HuH-7.5 (cell line): ENCODE measurements at regions not wholly inside any gene's neighbourhood (a gene's known extent, or its start where the extent isn't known, plus 50 kb on each side); places are given as distances from the start of the nearest gene placed in this dataset.

Experiments used
- DNase-seq: peaks from one replicate; pipeline ENCODE4 v3.0.0; 2011; ENCODE audit warnings: low spot score

DNA sequence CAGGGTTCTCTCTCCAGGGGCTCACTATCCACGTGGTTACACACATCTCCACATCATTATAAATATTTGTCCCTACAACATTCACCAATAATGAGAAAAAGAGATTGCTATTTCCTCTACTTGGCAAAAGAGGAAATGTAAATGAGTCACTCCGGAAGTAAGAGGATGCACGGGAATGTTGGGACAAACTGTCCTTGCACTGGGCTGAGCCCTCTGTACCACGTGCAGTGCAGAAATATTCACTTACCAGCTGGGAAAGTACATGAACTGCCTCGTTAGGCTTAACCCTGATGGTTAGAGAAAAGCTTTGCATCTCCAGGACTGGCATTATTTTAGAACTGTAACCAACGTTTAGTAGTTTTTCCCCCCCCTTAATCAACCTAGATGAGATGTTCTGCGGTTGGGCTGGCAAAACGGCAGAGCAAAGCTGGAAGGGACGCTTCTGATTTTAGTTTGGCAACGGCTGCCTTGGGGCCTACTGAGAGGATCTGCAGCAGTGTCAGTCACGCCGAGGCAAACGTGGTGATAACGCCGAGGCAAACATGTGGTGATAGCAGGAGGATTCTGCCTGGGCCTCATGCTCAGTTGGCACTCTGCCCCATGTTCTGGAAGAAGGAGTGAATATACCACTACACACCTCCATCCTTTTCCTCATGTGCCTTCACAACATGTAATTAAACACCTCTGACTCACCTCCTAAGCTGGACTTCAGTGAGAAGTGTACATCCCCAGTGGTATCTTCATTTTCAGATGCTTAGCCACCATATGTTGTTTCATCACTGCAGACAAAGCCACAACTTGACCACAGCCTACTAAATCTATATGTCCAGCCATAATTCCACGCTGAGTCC lies 661.4 kb upstream of the KLF4 start:
- no peak for DNase-seq

DNA sequence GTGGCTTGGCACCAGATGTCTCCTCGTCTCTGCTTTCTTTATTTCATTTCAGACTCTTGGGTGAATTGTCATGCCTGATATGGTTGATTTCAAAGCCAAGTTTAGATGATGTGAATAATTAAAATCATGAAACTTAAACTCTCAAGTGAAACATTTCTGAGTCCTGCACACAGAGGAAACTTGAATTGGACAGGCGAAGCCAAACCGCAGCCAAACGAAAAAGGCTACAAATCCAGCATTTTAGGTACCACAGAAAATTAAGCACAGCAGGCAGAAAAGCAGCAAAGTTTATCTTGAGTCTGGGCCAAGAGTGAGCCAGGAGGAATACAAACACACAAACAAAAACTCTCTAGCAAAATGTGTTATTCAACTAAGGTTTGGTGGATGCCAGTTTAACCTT lies 659.8 kb upstream of the KLF4 start:
- DNase-seq: no peak

DNA sequence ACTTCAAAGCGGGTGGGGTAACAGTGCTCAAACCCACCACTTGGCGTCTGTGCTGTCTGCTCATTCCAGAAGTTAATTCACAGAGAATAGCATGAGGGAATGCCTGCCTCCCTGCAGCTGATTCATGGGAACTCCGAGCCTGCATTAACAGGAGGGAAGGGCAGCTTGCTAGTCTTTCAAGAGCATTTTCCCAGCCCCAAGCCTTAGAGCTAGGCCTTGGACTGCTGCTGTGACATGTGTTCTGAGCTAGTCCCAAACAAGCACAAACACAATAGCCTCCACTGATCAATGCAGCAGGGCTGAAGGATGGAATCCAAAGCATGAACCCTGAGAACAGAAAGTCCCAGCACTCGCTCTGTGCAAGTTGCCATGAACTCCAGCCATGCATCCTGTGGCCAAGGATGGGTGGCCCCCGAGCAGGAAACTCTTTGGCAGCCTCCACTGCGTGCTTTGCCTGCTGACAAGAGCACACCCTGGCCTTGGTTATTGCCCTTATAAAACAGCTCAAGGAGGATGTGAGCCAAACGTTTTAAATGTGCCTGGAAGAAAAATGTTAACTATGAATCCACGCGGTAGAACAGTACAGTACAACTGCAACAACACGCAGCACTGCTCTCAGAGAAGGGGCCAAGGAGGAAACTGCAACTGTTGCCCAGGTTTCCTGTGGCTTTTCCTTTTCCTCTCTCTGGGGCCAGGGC lies 653.1 kb upstream of the KLF4 start:
- DNase-seq: no peak

DNA sequence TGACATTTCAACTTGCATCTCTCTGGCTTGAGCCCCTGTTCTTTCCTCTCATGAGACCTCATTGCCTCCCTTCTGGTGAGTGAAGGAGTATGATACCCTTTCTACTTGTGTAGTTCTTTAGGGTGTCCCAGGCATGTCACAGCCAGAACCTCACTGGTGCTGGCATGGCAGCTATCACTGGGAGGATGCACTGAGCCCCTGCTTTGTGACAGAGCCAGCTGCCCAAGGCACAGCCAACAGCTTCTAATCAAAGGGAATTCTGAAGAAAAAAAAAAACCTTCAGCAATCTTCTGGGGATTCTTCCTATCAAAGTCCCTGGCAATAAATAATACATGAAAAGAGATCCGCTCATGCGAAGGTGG lies 652.6 kb upstream of the KLF4 start:
- DNase-seq: no peak

DNA sequence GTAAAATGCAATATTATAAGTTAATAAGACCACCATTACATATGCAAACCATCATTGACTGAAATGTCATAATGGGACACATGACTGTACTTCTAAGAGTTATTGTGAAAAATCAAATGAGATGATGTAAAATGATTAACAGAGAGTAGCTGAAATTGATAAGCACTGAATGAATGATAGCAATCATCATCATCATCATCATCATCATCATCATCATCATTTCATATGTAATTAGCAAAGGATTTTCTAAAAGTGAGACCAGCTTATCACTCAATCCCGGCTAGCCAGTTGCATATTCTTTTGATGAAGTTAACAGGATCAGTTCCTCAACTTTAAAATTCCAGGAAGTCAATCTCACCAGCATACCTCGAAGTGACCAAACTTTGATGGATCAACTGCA lies 650.3 kb upstream of the KLF4 start:
- no peak for DNase-seq

DNA sequence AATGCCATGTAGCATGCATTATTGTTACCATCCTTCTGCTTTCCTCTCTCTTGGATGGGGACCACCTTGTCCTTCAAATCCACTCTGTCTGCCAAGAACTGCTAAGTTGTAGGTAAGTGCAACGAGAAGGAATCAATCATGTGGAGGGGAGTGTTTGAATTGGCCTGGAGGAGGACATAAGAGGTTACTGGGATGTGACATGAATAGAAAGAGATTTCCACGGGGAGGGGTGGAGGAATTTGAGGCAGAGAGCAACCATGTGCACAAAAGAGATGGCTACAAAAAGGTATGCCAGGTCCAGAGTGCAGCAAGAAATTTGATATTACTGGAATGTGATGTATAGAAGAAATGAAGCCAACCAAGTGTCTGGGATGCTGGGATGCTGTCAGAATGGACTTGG lies 648.9 kb upstream of the KLF4 start:
- DNase-seq: no peak

DNA sequence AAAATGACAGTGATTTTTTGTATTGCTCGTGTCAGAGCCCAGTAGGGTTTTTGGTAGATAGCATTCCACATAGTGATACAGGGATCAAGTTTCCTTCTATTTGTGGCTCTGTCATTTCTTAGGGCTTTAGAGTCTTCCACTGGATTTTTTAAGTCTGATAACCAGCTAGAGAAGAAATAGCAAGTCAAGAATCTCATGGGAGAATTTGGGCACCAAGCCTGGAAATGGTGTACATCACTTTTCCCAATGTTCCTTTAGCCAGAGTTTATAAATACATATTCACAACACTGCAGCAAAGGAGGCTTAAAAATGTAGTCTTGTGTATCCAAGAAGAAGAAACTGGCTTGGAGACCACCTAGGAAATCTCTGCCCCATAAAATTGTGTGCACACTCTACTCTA lies 647.1 kb upstream of the KLF4 start:
- DNase-seq: no peak

DNA sequence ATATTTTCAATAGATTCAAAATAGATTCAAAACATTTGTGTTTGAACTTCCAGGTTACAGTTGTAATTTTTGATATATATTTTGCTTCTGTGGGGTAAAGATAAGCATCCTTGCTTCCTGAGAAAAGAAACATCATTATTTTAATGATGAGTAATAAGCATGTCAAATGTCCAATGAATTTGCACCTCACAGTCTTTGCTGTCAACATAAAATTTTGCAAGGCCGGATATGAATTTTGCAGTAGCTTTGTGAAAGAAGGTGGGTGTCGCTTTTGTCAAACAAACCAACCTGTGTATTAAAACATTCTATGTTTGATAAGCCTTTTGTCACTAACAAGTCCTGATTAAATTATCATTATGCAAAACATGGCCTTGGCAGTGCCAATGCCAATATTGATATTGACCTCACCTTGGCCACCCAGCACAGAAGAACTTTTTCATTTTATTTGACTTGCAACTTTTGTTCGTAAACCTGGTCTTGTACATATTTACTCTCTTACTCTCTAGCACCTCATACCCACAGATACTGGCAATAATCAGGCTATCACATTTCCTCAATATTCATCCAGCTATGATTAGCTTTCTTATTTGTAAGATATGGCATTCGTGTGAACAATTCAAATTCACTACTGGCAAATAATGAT lies 645.0 kb upstream of the KLF4 start:
- DNase-seq: no peak

DNA sequence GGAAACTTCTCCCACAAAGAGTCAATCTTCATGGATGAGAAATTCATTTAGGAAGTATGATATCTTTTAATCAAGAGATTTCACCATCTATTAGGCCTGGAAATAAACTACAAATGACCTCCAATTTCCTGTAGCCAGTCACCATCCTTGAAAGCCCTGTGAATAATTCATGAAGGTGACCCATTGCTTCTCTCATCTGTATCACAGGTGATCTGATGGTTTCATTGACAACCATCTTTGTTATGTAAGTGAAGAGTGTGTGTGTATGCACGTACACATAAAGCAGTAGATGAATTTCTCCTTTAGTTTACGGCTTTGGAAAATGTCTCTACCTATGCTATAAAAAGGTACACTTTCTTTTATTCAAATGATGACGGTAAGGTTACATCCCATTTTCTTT lies 644.1 kb upstream of the KLF4 start:
- no peak for DNase-seq

DNA sequence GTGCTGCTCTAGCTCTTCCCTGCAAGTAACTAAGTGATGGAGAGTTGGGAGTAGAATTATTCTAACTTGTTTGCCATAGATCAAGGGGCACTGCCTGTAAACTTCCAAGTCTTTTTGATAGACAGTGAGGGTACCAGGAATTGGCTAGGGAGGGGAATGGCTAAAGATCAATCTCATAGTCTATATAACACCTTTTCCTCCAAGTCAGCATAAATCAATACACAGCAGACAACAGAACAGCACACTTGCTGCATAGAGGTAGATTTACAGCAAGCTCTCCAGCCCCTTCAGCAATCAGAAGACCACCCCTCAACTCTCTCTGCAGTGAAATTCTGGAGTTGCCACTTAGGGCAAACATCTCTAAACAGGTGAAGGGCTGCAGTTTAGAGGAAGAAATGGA lies 643.5 kb upstream of the KLF4 start:
- no peak for DNase-seq

DNA sequence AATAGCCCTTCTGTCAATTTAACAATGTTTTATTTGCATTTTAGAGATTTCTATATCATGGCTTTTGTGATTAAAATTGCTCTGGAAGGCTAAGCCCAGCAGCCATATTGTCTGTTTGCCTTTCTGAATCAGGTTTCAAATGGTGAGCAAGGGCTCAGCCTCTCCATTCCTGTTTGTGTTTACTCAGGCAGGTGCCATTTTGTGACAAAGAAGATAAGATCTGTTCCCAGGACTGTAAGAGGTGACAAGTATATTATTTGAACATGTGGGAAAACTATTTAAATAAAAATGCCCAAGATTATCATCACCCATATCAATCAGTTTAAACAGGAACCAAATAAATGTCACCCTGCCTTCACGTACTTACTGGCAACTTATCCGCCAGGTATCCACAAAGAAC lies 641.3 kb upstream of the KLF4 start:
- no peak for DNase-seq

DNA sequence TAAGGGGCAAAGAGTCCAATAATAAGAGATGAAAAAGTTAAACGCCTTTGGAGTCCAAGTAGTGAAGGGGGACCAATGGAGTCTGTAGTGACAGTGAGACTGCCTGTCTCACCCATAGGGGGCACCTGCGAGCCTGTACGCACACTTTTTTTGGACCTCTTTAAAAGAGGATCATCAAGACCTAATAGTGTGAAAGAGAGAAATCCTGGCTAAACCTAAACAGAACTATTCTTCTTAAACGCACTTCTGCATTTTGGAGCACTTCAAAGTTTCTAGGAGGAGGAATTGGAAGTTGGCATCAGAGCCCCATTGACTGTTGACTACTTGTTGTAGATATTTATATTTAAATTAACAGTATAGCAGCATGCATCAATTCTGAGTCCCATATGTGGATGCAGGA lies 636.1 kb upstream of the KLF4 start:
- DNase-seq: no peak

DNA sequence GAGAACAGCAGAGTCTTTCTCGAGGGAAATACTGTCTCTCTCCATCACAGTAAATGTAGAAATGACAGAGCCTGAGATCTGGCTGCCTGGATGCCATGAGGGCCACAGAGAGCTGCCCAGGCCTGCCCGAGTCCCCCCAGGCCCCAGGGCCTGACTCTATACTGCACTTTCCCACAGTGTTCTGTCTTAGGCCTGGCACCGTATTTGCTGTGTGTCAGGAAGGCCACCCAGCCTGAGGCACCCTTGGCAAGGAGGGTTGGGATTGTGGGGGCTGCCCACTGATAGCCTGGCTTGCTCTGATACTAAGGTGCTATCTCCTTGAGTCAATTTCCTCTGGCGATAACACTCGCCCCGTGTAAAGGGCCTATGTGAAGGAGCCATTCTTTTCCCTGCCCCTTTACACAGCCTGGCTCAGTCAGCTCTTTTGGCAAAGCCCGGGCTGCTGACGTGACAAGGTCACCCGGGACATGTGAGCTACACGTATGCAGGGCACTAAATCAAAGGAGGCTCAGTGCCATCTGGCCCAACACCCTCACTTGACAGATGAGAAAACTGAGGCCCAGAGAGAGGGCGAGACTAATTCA lies 630.1 kb upstream of the KLF4 start:
- no peak for DNase-seq

DNA sequence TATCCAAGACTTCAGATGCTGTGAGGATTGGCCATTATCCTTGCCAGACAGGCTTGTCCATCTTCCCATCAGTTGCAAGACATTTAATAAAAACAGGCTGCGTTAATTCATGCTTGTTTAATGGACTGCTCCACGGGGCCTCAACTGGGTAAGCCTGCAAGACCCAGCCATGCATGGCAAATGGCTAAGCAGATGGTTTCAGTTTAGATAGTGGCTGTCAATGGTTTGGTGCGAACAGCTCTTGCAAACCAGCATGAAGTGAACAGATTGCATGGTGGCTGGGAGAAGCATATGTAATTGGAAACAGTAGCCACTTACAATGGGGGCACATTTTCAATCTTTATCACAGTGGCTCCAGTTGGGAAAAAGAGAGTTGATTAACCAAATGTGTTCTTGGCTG lies 628.2 kb upstream of the KLF4 start:
- DNase-seq: no peak

DNA sequence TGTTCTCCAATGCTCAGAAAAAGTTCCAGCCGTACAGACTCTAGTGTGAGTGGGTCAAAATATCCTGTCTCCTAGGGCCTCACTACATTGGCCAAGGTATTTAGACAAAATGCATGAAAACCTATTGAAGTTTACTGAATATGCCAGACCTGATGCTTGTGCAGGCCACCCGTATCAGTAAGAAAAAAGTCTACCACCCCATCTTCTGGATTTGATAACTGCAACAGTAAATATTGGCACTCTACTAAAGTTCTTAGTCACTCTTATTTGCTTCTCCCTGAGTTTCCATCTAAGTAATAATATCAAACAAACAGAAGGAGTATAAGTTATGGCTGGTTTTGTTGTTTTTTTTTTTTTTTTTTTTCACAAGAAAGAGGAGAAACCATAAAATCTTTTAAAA lies 627.7 kb upstream of the KLF4 start:
- DNase-seq: no peak

DNA sequence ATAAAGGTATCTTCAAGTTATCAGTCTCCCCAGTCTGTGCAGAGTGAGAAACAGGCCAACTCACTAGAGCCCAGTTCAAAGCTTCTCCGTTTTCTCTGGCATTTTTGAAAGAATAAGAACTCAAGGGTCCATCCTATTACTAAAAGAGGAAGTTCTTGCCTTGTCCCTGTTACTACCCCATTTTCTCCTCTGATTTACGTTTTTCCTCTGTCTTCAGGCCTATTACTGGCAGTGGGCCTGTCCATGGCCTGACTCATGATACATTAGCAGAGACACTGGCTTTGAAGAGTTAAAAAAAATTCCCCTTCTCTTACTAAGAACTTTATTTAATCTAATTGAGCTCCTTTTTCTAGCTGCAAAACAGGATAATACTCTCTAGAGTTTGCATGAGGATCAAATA lies 624.0 kb upstream of the KLF4 start:
- DNase-seq: no peak

DNA sequence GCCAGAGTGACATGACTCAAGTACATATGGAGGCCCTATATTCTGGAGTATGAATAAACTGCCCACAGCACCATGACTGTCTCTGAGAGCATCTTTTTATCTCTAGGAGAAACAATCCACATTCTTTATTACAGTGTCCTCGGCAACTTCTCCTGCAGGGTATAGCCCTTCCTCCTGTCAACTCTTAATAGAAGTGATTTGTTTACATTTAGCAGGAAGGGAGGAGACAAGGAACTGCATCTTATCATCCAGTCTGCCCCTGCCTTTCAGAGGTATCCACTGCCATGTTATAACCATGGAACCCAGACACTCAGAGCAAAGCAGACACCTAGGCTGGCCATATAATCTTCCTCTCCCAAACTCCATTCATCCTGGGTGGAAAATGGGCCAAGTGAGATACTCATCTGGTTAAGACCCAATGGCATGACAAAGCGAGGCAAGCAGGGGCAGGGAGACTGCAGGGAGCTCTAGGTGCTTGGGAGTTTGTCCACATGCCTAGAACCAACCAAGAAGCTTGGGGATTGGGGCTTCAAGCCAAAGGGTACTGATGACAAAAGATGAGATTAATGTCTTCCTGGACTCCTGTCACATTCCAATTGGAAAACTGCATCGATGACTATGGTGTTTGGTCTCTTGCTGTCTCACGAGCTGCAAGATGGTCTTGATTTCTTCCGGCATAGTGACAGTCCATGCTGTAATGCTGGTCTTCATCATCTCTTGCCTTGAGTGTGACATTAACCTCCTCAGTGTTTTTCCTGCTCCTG lies 620.5 kb upstream of the KLF4 start:
- no peak for DNase-seq

DNA sequence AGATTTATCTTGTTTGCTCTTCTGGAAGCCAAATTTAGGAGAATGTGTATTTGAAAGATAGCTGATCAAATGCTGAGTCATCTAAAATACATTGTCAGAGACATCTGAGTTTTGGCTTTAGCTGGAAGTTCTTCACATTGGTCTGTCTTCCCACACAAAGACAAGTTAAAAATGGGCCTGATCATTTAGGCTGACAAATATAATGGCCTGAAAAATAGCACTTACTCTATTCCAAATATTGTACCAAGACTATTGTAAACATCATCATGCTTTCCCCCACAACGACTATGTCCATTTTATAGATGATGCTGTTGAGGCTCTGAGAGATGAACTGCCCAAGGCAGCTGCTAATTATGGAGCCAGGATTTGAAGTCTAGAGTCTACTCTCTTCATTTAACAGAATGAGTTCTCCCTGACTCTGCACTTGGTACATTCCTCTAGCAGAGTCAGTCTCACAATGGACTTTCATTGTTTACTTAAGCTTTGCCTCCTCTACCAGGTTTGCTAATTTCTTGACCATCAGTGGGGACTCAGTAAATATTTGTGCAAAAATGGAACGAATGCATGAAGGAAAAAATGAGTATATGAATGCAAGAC lies 619.4 kb upstream of the KLF4 start:
- DNase-seq: no peak

DNA sequence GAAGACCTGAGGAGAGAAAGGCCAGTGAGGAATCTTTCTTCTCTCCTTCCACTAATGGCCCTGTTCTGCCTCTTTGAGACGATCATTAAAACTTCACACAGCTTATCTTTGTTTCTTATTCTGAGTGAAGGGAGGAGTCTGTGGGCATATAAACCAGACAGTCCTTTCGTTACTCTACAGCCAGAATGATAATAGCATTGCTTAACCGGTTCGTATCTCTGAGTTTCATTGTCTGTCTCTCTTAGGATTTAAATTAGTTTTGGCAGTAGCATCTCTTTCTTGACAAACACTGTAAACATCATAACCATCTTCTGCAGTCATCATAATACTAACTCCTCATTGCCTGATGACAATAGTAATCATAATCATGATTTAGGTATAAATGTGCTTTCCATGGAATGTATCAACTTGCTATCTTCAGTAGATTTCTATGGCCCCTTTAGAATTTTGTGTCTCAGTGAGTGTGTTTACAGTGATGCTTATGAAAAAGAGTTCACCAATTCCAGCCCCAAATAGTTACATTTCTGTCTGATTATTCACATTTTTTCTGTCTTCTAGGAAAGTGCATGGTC lies 618.8 kb upstream of the KLF4 start:
- DNase-seq: no peak

DNA sequence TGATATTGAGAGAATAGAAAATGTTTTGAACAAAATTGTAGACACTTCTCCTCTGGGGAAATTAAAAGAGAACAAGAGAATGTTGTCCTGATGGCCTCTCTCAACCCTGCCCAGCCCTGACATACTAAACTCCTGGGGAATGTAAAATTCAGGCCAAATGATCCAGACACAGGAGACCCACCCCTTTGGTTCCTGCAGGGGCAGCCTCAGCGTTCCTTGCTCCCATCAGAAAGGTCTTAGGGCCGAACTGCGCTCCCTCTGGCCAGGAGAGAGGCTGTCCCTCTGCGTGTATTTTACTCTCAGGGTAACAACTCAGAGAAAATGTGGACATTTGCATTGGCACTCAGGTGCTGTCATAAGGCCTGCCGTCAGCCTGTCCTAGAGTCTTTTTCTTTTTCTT lies 616.3 kb upstream of the KLF4 start:
- DNase-seq: no peak

DNA sequence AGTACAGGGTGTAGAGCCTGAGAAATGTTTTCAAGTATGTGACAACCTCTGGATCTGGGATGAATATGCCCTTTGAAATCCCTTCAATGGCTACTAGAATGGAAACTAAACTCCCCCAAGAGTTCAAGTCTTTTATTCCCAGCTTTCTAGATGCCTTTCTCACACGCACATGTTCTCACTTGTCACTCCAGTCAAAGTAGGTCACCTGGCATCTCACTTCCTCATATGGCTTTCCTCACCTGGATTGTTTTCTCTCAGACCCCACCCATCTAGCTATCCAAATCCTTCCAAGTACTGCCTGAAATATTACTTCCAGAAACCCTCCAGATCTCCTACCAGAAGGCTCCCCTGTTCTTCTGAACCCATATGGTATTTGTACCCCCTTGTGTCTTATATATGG lies 615.4 kb upstream of the KLF4 start:
- DNase-seq: no peak
